WTC11 (cell line): ENCODE measurements at regions not wholly inside any gene's neighbourhood (a gene's known extent, or its start where the extent isn't known, plus 50 kb on each side); places are given as distances from the start of the nearest gene placed in this dataset.

Experiments
- ATF3 ChIP-seq: sonication (generic); formaldehyde crosslinking; conservative IDR thresholded peaks from 2 replicates; pipeline ENCODE4 v1.8.1; 2022; ENCODE audit warnings: mild to moderate bottlenecking, missing genetic modification reagents
- ATF6 ChIP-seq: sonication (generic); formaldehyde crosslinking; IDR thresholded peaks from 2 replicates; pipeline ENCODE4 v1.8.1; 2023; ENCODE audit warnings: mild to moderate bottlenecking, missing genetic modification reagents
- CTCF ChIP-seq: fragments of 200-600 bp; IDR thresholded peaks from 2 replicates; pipeline ENCODE4 v1.8.0; 2022; ENCODE audit warnings: antibody characterized with exemption
- E2F4 ChIP-seq: sonication (generic); formaldehyde crosslinking; IDR thresholded peaks from 2 replicates; pipeline ENCODE4 v1.8.1; 2022; ENCODE audit warnings: low read depth, mild to moderate bottlenecking, moderate library complexity, missing genetic modification reagents, borderline replicate concordance
- FOXJ3 ChIP-seq: sonication (generic); formaldehyde crosslinking; IDR thresholded peaks from 2 replicates; pipeline ENCODE4 v1.9.0; 2021; ENCODE audit warnings: missing genetic modification reagents, mild to moderate bottlenecking, borderline replicate concordance
- FOXK1 ChIP-seq: sonication (generic); formaldehyde crosslinking; IDR thresholded peaks from 2 replicates; pipeline ENCODE4 v1.8.0; 2022; ENCODE audit warnings: mild to moderate bottlenecking, moderate library complexity, missing genetic modification reagents
- JUN ChIP-seq: sonication (generic); formaldehyde crosslinking; IDR thresholded peaks from 2 replicates; pipeline ENCODE4 v1.8.0; 2023; ENCODE audit warnings: mild to moderate bottlenecking, missing genetic modification reagents
- MAX ChIP-seq: sonication (generic); formaldehyde crosslinking; IDR thresholded peaks from 2 replicates; pipeline ENCODE4 v1.8.0; 2022; ENCODE audit warnings: mild to moderate bottlenecking, missing genetic modification reagents
- NR2C2 ChIP-seq: sonication (generic); formaldehyde crosslinking; IDR thresholded peaks from 2 replicates; pipeline ENCODE4 v1.8.0; 2022; ENCODE audit warnings: mild to moderate bottlenecking, missing genetic modification reagents
- TEAD4 ChIP-seq: sonication (generic); formaldehyde crosslinking; IDR thresholded peaks from 2 replicates; pipeline ENCODE4 v1.8.0; 2022; ENCODE audit warnings: mild to moderate bottlenecking, missing genetic modification reagents
- ZNF232 ChIP-seq: sonication (generic); formaldehyde crosslinking; IDR thresholded peaks from 2 replicates; pipeline ENCODE4 v1.8.0; 2022; ENCODE audit warnings: mild to moderate bottlenecking, missing genetic modification reagents
- ZNF263 ChIP-seq: sonication (generic); formaldehyde crosslinking; IDR thresholded peaks from 2 replicates; pipeline ENCODE4 v1.8.1; 2022; ENCODE audit warnings: low read depth, mild to moderate bottlenecking, moderate library complexity, missing genetic modification reagents

- no peak for TF ChIP-seq CTCF
- TF ChIP-seq ZNF232 (CRISPR knock-in tag): no peak
- TF ChIP-seq TEAD4 (CRISPR knock-in tag): no peak
- TF ChIP-seq MAX: no peak
- TF ChIP-seq ATF6 (CRISPR knock-in tag): no peak
- no peak for TF ChIP-seq ZNF263 (CRISPR knock-in tag)
- TF ChIP-seq FOXK1 (CRISPR knock-in tag): no peak
- no peak for TF ChIP-seq JUN (CRISPR knock-in tag)
- no peak for TF ChIP-seq ATF3 (CRISPR knock-in tag)
- no peak for TF ChIP-seq FOXJ3 (CRISPR knock-in tag)
- TF ChIP-seq NR2C2 (CRISPR knock-in tag): no peak
- TF ChIP-seq E2F4 (CRISPR knock-in tag): no peak
Observed at GRCh38 chr16:77562497-77562896, 127.7 kb upstream of the ADAMTS18 start.
